Neural cell (in vitro differentiated cells): ENCODE measurements at regions not wholly inside any gene's neighbourhood (a gene's known extent, or its start where the extent isn't known, plus 50 kb on each side); places are given as distances from the start of the nearest gene placed in this dataset.

Source experiments
- H2AFZ ChIP-seq: fragments of 200-600, 300-800 bp; sonication (generic), shearing (Covaris generic); 2 replicates; pipeline ENCODE4 v1.6.0; 2014; ENCODE audit warnings: low read depth, mild to moderate bottlenecking, antibody characterized with exemption, low read length, moderate library complexity
- H3F3A ChIP-seq: fragments of 200-600 bp; shearing (Covaris generic); 2 replicates; pipeline ENCODE4 v1.6.1; 2016; ENCODE audit warnings: mild to moderate bottlenecking, moderate library complexity, mixed read lengths, antibody characterized with exemption, low read length; ENCODE audit not compliant: insufficient read depth, poor library complexity, severe bottlenecking
- H3K27ac ChIP-seq: fragments of 200-600, 300-800 bp; sonication (generic), shearing (Covaris generic); 2 replicates; pipeline ENCODE4 v1.5.1; 2014; ENCODE audit warnings: mild to moderate bottlenecking, low read length, moderate library complexity
- H3K27me3 ChIP-seq: fragments of 300-800, 200-600 bp; sonication (generic), shearing (Covaris generic); 2 replicates; pipeline ENCODE4 v1.6.0; 2014; ENCODE audit warnings: mild to moderate bottlenecking, low read depth, low read length, moderate library complexity; ENCODE audit not compliant: insufficient read depth
- H3K36me3 ChIP-seq: fragments of 300-800, 200-600 bp; sonication (generic), shearing (Covaris generic); 2 replicates; pipeline ENCODE4 v1.5.1; 2014; ENCODE audit warnings: mild to moderate bottlenecking, antibody characterized with exemption, low read length, moderate library complexity; ENCODE audit not compliant: insufficient read depth
- H3K4me2 ChIP-seq: fragments of 300-800, 200-600 bp; sonication (generic), shearing (Covaris generic); 2 replicates; pipeline ENCODE4 v1.6.0; 2014; ENCODE audit warnings: mild to moderate bottlenecking, low read length
- H3K4me3 ChIP-seq: fragments of 300-800, 200-600 bp; sonication (generic), shearing (Covaris generic); 2 replicates; pipeline ENCODE4 v1.5.1; 2014; ENCODE audit warnings: mild to moderate bottlenecking, low read length, moderate library complexity
- H3K79me2 ChIP-seq: fragments of 200-600 bp; shearing (Covaris generic); replicated peaks from 2 replicates; pipeline ENCODE4 v1.6.0; 2014; ENCODE audit warnings: mild to moderate bottlenecking, low read length, moderate library complexity; ENCODE audit not compliant: insufficient read depth
- H3K9ac ChIP-seq: fragments of 300-800, 200-600 bp; sonication (generic), shearing (Covaris generic); 2 replicates; pipeline ENCODE4 v1.6.1; 2016; ENCODE audit warnings: mild to moderate bottlenecking, low read length, mixed read lengths
- H3K9me2 ChIP-seq: fragments of 200-600 bp; shearing (Covaris generic); 2 replicates; pipeline ENCODE4 v1.6.1; 2016; ENCODE audit warnings: mild to moderate bottlenecking, low read length, mixed read lengths; ENCODE audit not compliant: insufficient read depth
- H3K9me3 ChIP-seq: fragments of 200-600, 300-800 bp; sonication (generic), shearing (Covaris generic); 2 replicates; pipeline ENCODE4 v1.6.1; 2016; ENCODE audit warnings: mild to moderate bottlenecking, mixed run types, low read length, moderate library complexity, mixed read lengths
- H4K20me1 ChIP-seq: fragments of 200-600 bp; shearing (Covaris generic); 2 replicates; pipeline ENCODE4 v1.6.1; 2016; ENCODE audit warnings: mild to moderate bottlenecking, mixed run types; ENCODE audit not compliant: insufficient read depth
- CTCF ChIP-seq: fragments of 450-650 bp; IDR thresholded peaks from 2 replicates; pipeline ENCODE4 v1.5.1; 2014; ENCODE audit warnings: antibody characterized with exemption, mild to moderate bottlenecking, moderate library complexity; ENCODE audit not compliant: poor library complexity, severe bottlenecking
- EP300 ChIP-seq: fragments of 450-650 bp; conservative IDR thresholded peaks from 2 replicates; pipeline ENCODE4 v1.6.1; 2014; ENCODE audit warnings: antibody characterized with exemption, mild to moderate bottlenecking, moderate library complexity; ENCODE audit not compliant: poor library complexity, severe bottlenecking
- EZH2 ChIP-seq: fragments of 200-600, 300-800 bp; shearing (Covaris generic), sonication (generic); IDR thresholded peaks from 2 replicates; pipeline ENCODE4 v1.6.1; 2014; ENCODE audit warnings: antibody characterized with exemption, low read length, borderline replicate concordance, mild to moderate bottlenecking; ENCODE audit not compliant: insufficient read depth, poor library complexity, severe bottlenecking
- MXI1 ChIP-seq: fragments of 450-650 bp; conservative IDR thresholded peaks from 2 replicates; pipeline ENCODE4 v1.6.1; 2014; ENCODE audit warnings: antibody characterized with exemption, mild to moderate bottlenecking; ENCODE audit not compliant: poor library complexity, severe bottlenecking
- POLR2AphosphoS5 ChIP-seq: IDR thresholded peaks from 2 replicates; pipeline ENCODE4 v1.6.1; 2012
- RAD21 ChIP-seq: fragments of 450-650 bp; conservative IDR thresholded peaks from 2 replicates; pipeline ENCODE4 v1.6.1; 2014; ENCODE audit warnings: antibody characterized with exemption, mild to moderate bottlenecking, moderate library complexity
- REST ChIP-seq: IDR thresholded peaks from 2 replicates; pipeline ENCODE4 v1.6.1; 2012; ENCODE audit warnings: borderline replicate concordance
- SMC3 ChIP-seq: fragments of 450-650 bp; conservative IDR thresholded peaks from 2 replicates; pipeline ENCODE4 v1.6.1; 2014; ENCODE audit warnings: antibody characterized with exemption, mild to moderate bottlenecking, moderate library complexity; ENCODE audit not compliant: poor library complexity
- TAF1 ChIP-seq: IDR thresholded peaks from 2 replicates; pipeline ENCODE4 v1.6.1; 2012; ENCODE audit warnings: low read depth

GRCh38 chr4:4772534-4772933 is 86.9 kb upstream of the MSX1 start:
- H3F3A ChIP-seq = no peaks in the 10 kb centered on the region
- H3K4me3 ChIP-seq = no peak overlapping the region
- H3K79me2 ChIP-seq = no peaks in the 10 kb centered on the region
- H3K9me2 ChIP-seq = no peaks in the 10 kb centered on the region
- H3K9ac ChIP-seq = no peak overlapping the region
- no peaks in the 10 kb centered on the region for H3K27me3 ChIP-seq
- TF ChIP-seq SMC3 = no peak
- no peak for TF ChIP-seq POLR2AphosphoS5
- no peak for TF ChIP-seq RAD21
- TF ChIP-seq EP300 = no peak
- no peak for TF ChIP-seq TAF1
- no peak for TF ChIP-seq EZH2
- no peak for TF ChIP-seq MXI1
- no peak for TF ChIP-seq CTCF
- TF ChIP-seq REST = no peak
- H3K36me3 ChIP-seq = no peaks in the 10 kb centered on the region
- H2AFZ ChIP-seq = no peak overlapping the region
- H3K27ac ChIP-seq = no peak overlapping the region
- no peaks in the 10 kb centered on the region for H3K9me3 ChIP-seq
- no peak overlapping the region for H3K4me2 ChIP-seq
- H4K20me1 ChIP-seq = no peaks in the 10 kb centered on the region

GRCh38 chr4:4771160-4771559 is 88.3 kb upstream of the MSX1 start:
- H3K36me3 ChIP-seq = no peaks in the 10 kb centered on the region
- H3K9ac ChIP-seq = no peak overlapping the region
- H2AFZ ChIP-seq = no peak overlapping the region
- no peak for TF ChIP-seq SMC3
- TF ChIP-seq EP300 = no peak
- TF ChIP-seq REST = no peak
- H3K79me2 ChIP-seq = no peaks in the 10 kb centered on the region
- H3K9me3 ChIP-seq = no peaks in the 10 kb centered on the region
- H3K4me2 ChIP-seq = no peak overlapping the region
- H4K20me1 ChIP-seq = no peaks in the 10 kb centered on the region
- H3K27ac ChIP-seq = no peak overlapping the region
- no peaks in the 10 kb centered on the region for H3F3A ChIP-seq
- no peak overlapping the region for H3K4me3 ChIP-seq
- H3K9me2 ChIP-seq = no peaks in the 10 kb centered on the region
- no peaks in the 10 kb centered on the region for H3K27me3 ChIP-seq
